T47D (cell line): ENCODE measurements at regions not wholly inside any gene's neighbourhood (a gene's known extent, or its start where the extent isn't known, plus 50 kb on each side); places are given as distances from the start of the nearest gene placed in this dataset.

ENCODE experiments used
- DNase-seq, 2 experiments: peaks; one replicate each; pipeline versions ENCODE4 v3.0.0 to v3.0.0-alpha.2; 2011 to 2012; ENCODE audit warnings: low read depth in 1 of 2, low spot score in 1 of 2
- JUND ChIP-seq: IDR thresholded peaks from 2 replicates; pipeline ENCODE4 v1.6.1; 2012; ENCODE audit warnings: low read depth
- in situ Hi-C: cut with HindIII; loops from 2 replicates; pipeline ENCODE4 v1.10.0; 2016; ENCODE audit warnings: low sequenced_read_pairs, low pct_unique_long_range_greater_than_20kb

GRCh38 chr3:31041161-31041978 lies 146.9 kb upstream of the GADL1 start:
- in situ Hi-C loops: no loop called here
- TF ChIP-seq JUND: no peak
- peak in 1 of 2 experiments; percentile 38 for DNase-seq

- no peak for DNase-seq
- no peak for TF ChIP-seq JUND
- in situ Hi-C loops: no loop called here
These were observed 148.8 kb upstream of the GADL1 start for GRCh38 chr3:31043184-31043819.

GRCh38 chr3:31047673-31048072 lies 153.2 kb upstream of the GADL1 start:
- DNase-seq: no peak
- in situ Hi-C loops: no loop called here
- TF ChIP-seq JUND: no peak

- no peak for TF ChIP-seq JUND
- DNase-seq: no peak
- in situ Hi-C loops: no loop called here
These were observed 153.7 kb upstream of the GADL1 start for GRCh38 chr3:31048143-31048542.

GRCh38 chr3:31050296-31050695 lies 155.8 kb upstream of the GADL1 start:
- TF ChIP-seq JUND: no peak
- DNase-seq: no peak
- in situ Hi-C loops: no loop called here

- in situ Hi-C loops: no loop called here
- TF ChIP-seq JUND: no peak
- DNase-seq: no peak
These were observed 156.8 kb upstream of the GADL1 start for GRCh38 chr3:31051226-31051625.

- DNase-seq: no peak
- in situ Hi-C loops: no loop called here
- TF ChIP-seq JUND: no peak
These were observed 158.8 kb upstream of the GADL1 start for GRCh38 chr3:31053299-31053698.

GRCh38 chr3:31054032-31054431 lies 159.6 kb upstream of the GADL1 start:
- DNase-seq: peak in 1 of 2 experiments; percentile 2

GRCh38 chr3:31055757-31056156 lies 161.3 kb upstream of the GADL1 start:
- no peak for TF ChIP-seq JUND
- in situ Hi-C loops: no loop called here
- DNase-seq: no peak

More at GRCh38 chr3:31054032-31054431, 159.6 kb upstream of the GADL1 start:
- in situ Hi-C loops: no loop called here
- no peak for TF ChIP-seq JUND

- in situ Hi-C loops: no loop called here
- no peak for TF ChIP-seq JUND
- no peak for DNase-seq
These were observed 163.4 kb upstream of the GADL1 start for GRCh38 chr3:31057891-31058290.

- no peak for DNase-seq
- in situ Hi-C loops: no loop called here
These were observed 169.6 kb upstream of the GADL1 start for GRCh38 chr3:31064021-31064420.

GRCh38 chr3:31065765-31066164 lies 171.3 kb upstream of the GADL1 start:
- in situ Hi-C loops: no loop called here
- DNase-seq: no peak

More at GRCh38 chr3:31064021-31064420, 169.6 kb upstream of the GADL1 start:
- TF ChIP-seq JUND: no peak

GRCh38 chr3:31067004-31067403 lies 172.5 kb upstream of the GADL1 start:
- in situ Hi-C loops: no loop called here
- peak in 1 of 2 experiments; percentile 59 for DNase-seq
- no peak for TF ChIP-seq JUND

More at GRCh38 chr3:31065765-31066164, 171.3 kb upstream of the GADL1 start:
- no peak for TF ChIP-seq JUND
